Type B pancreatic cell (in vitro differentiated cells): ENCODE measurements at regions not wholly inside any gene's neighbourhood (a gene's known extent, or its start where the extent isn't known, plus 50 kb on each side); places are given as distances from the start of the nearest gene placed in this dataset.

Experiments
- DNase-seq: peaks from one replicate; pipeline ENCODE4 v3.0.0; 2021; ENCODE audit warnings: mixed read lengths; ENCODE audit not compliant: unreplicated experiment; ENCODE audit errors: extremely low spot score
- H3K27ac Mint-ChIP-seq: 2 replicates; pipeline ENCODE4 v1.8.0; 2021; ENCODE audit warnings: mild to moderate bottlenecking, mixed read lengths
- H3K27me3 Mint-ChIP-seq: 2 replicates; pipeline ENCODE4 v1.8.0; 2021; ENCODE audit warnings: mixed read lengths
- H3K36me3 Mint-ChIP-seq: 2 replicates; pipeline ENCODE4 v1.8.0; 2021; ENCODE audit warnings: mixed read lengths
- H3K4me1 Mint-ChIP-seq: one replicate; pipeline ENCODE4 v1.8.0; 2021; ENCODE audit warnings: mixed read lengths; ENCODE audit not compliant: unreplicated experiment
- H3K4me3 Mint-ChIP-seq: 2 replicates; pipeline ENCODE4 v1.8.0; 2021; ENCODE audit warnings: mild to moderate bottlenecking, mixed read lengths
- H3K9me3 Mint-ChIP-seq: 2 replicates; pipeline ENCODE4 v1.8.0; 2021; ENCODE audit warnings: mixed read lengths
- TF ChIP-seq, protein P1 (sequence below): fragments of 200-600 bp; sonication (generic); conservative IDR thresholded peaks from 2 replicates; pipeline ENCODE4 v1.5.0; 2021; ENCODE audit warnings: antibody characterized with exemption, mild to moderate bottlenecking

DNA sequence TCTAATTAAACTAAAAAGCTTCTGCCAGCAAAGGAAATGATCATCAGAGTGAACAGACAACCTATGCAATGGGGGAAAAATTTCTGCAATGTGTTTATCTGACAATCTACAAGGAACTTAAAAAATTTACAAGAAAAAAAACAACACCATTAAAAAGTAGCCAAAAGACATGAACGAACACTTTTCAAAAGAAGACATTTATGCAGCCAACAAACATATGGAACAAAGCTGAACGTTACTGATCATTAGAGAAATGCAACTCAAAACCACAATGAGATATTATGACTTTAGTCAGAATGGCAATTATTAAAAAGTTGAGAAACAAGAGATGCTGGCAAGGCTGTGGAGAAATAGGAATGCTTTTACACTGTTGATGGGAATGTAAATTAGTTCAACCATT lies 530.4 kb upstream of the DAB2 start:
- no peak for DNase-seq
- Mint-ChIP-seq H3K27ac (no peak overlapping the region), H3K4me1 (no peaks in the 10 kb centered on the region), H3K27me3 (no peaks in the 10 kb centered on the region), H3K36me3 (peaks cover 4% of the 10 kb centered on the region), H3K4me3 (no peak overlapping the region), H3K9me3 (peaks cover 6% of the 10 kb centered on the region)
- TF ChIP-seq, protein P1, sequence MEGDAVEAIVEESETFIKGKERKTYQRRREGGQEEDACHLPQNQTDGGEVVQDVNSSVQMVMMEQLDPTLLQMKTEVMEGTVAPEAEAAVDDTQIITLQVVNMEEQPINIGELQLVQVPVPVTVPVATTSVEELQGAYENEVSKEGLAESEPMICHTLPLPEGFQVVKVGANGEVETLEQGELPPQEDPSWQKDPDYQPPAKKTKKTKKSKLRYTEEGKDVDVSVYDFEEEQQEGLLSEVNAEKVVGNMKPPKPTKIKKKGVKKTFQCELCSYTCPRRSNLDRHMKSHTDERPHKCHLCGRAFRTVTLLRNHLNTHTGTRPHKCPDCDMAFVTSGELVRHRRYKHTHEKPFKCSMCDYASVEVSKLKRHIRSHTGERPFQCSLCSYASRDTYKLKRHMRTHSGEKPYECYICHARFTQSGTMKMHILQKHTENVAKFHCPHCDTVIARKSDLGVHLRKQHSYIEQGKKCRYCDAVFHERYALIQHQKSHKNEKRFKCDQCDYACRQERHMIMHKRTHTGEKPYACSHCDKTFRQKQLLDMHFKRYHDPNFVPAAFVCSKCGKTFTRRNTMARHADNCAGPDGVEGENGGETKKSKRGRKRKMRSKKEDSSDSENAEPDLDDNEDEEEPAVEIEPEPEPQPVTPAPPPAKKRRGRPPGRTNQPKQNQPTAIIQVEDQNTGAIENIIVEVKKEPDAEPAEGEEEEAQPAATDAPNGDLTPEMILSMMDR = no peak

DNA sequence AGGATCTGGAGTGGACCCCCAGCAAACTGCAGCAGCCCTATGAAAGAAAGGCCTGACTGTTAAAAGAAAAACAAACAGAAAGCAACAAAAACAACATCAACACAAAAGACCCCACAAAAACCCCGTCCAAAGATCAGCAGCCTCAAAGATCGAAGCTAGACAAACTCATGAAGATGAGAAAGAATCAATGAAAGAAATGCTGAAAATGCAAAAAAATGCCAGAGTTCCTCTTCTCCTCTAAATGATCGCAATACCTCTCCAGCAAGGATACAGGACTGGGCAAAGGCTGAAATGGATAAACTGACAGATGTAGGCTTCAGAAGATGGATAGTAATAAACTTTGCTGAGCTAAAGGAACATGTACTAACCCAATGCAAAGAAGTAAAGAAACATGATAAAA lies 526.3 kb upstream of the DAB2 start:
- Mint-ChIP-seq H3K27ac (no peak overlapping the region), H3K27me3 (no peaks in the 10 kb centered on the region), H3K36me3 (peaks cover 4% of the 10 kb centered on the region), H3K4me3 (no peak overlapping the region), H3K4me1 (no peaks in the 10 kb centered on the region), H3K9me3 (peaks cover 6% of the 10 kb centered on the region)
- TF ChIP-seq, protein P1 = no peak
- DNase-seq = no peak

DNA sequence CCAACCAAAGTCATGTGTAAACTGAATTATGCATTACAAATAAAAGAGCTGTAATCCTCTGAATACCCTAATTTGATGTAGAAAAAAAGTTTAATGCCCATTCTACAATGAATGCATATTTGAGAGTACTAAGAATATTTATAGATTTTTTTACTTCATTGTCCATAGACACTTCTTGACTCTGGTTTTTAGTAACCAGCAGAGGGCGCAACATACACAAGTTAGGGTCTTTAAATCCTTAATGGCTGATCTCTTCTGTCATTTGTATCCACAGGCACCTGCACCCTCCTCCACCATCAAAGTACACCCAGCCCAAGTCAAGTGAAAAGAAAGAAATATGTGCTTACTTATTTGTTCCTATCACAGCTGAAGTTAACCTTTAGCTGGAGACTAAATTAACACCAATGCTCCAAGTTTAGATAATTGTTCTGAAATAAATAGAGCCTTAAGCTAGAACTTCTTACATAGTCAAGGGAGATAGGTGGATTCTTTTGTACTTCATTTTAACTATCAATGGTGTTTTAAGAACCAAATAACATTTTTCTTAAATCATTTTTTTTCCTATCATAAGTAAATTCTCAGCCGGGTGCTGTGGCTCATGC lies 524.2 kb upstream of the DAB2 start:
- Mint-ChIP-seq H3K9me3 (peaks cover 6% of the 10 kb centered on the region), H3K4me3 (no peak overlapping the region), H3K4me1 (no peaks in the 10 kb centered on the region), H3K27ac (no peak overlapping the region), H3K36me3 (peaks cover 4% of the 10 kb centered on the region), H3K27me3 (no peaks in the 10 kb centered on the region)
- no peak for DNase-seq
- TF ChIP-seq, protein P1 = peak; percentile 87

DNA sequence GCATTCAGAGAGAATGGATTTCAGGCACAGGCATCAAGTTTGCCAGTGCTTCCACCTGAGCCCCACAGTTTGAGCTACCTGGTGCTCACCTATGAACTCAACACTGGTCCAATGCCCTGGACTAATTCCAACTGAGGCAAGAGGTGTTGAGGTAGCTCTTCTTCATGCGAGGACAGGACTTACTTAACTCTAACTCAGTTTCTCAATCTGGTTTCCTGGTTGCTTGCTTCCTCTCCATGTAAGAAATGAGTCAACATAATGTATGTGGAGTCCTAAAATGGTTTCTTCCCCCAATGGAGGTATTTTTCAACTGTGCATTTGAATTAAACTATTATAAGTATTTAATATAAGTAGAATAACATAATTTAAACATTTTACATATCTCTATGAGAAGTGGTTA lies 523.6 kb upstream of the DAB2 start:
- Mint-ChIP-seq H3K4me3 (no peak overlapping the region), H3K4me1 (no peaks in the 10 kb centered on the region), H3K27ac (no peak overlapping the region), H3K27me3 (no peaks in the 10 kb centered on the region), H3K9me3 (peaks cover 6% of the 10 kb centered on the region), H3K36me3 (peaks cover 4% of the 10 kb centered on the region)
- no peak for DNase-seq
- TF ChIP-seq, protein P1 = no peak

DNA sequence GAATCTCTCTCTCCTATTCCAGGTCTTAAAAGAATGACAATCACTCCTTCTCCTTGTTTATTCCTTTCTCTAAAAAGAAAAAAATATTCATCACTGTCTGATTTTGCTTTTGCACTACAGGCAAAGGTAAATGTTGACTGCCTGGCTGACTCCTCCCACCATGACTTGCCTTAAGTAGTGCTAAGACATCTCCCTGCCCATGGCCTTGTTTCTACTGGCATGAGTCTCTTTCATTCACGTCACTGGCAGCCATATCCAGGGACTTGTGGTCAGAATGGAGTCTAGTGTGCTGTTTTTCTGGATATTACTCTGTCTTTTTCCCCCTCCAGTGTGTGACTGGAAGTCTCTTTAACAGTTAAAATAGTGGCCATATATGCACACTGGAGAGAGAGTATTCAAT lies 522.9 kb upstream of the DAB2 start:
- DNase-seq = no peak
- H3K9me3 Mint-ChIP-seq = peaks cover 6% of the 10 kb centered on the region
- peaks cover 4% of the 10 kb centered on the region for H3K36me3 Mint-ChIP-seq
- H3K27ac Mint-ChIP-seq = no peak overlapping the region
- no peak overlapping the region for H3K4me3 Mint-ChIP-seq
- TF ChIP-seq, protein P1 = no peak
- no peaks in the 10 kb centered on the region for H3K4me1 Mint-ChIP-seq
- no peaks in the 10 kb centered on the region for H3K27me3 Mint-ChIP-seq
